Breast epithelium (tissue), 4 donors: ENCODE measurements at regions not wholly inside any gene's neighbourhood (a gene's known extent, or its start where the extent isn't known, plus 50 kb on each side); places are given as distances from the start of the nearest gene placed in this dataset.

Experiments
- DNase-seq, 2 donors: peaks; one replicate each; pipeline ENCODE4 v3.0.0-alpha.2; 2019; ENCODE audit warnings: low spot score in 2 of 2
- H3K27ac ChIP-seq, 2 donors: fragments of 200-600 bp; sonication (generic) in 1 of 2; one replicate each; pipeline ENCODE4 v1.5.1; 2016 to 2019; ENCODE audit warnings: mild to moderate bottlenecking in 1 of 2
- H3K27me3 ChIP-seq, 2 donors: fragments of 200-600 bp; sonication (generic) in 1 of 2; one replicate each; pipeline versions ENCODE4 v1.5.1 to v1.6.0; 2017 to 2019; ENCODE audit warnings: control low read depth in 1 of 2, mild to moderate bottlenecking in 1 of 2
- H3K36me3 ChIP-seq: fragments of 200-600 bp; one replicate; pipeline ENCODE4 v1.5.1; 2019
- H3K4me1 ChIP-seq, 2 donors: fragments of 200-600 bp; sonication (generic); one replicate each; pipeline ENCODE4 v1.5.1; 2016 to 2019; ENCODE audit warnings: control low read depth in 1 of 2
- H3K4me3 ChIP-seq, 3 donors: fragments of 200-600 bp; sonication (generic); 1 replicate in 2 of 3; 2 replicates in 1 of 3; pipeline ENCODE4 v1.5.1; 2016 to 2019; ENCODE audit warnings: mild to moderate bottlenecking in 3 of 3, moderate library complexity in 2 of 3
- H3K9me3 ChIP-seq, 2 donors: fragments of 200-600 bp; sonication (generic) in 1 of 2; one replicate each; pipeline ENCODE4 v1.5.1; 2016 to 2019; ENCODE audit warnings: control low read depth in 1 of 2
- POLR2A ChIP-seq: fragments of 450-650 bp; IDR thresholded peaks from one replicate; pipeline ENCODE4 v1.6.1; 2016; ENCODE audit warnings: antibody characterized with exemption, mild to moderate bottlenecking, moderate library complexity
- POLR2AphosphoS5 ChIP-seq, 3 donors: sonication (generic); formaldehyde crosslinking; IDR thresholded peaks; one replicate each; pipeline ENCODE4 v1.6.1; 2017; ENCODE audit warnings: antibody characterized with exemption in 3 of 3
- intact Hi-C: fragments of 100-400 bp; cut with DNase I; formaldehyde crosslinking; loops from one replicate; pipeline ENCODE4 v1.15.1; 2023; ENCODE audit warnings: low total_unique reads
- TF ChIP-seq, protein P1 (sequence below), 3 donors: fragments of 450-650 bp; IDR thresholded peaks; one replicate each; pipeline ENCODE4 v1.5.1; 2016 to 2017; ENCODE audit warnings: antibody characterized with exemption in 3 of 3, mild to moderate bottlenecking in 3 of 3, moderate library complexity in 3 of 3

DNA sequence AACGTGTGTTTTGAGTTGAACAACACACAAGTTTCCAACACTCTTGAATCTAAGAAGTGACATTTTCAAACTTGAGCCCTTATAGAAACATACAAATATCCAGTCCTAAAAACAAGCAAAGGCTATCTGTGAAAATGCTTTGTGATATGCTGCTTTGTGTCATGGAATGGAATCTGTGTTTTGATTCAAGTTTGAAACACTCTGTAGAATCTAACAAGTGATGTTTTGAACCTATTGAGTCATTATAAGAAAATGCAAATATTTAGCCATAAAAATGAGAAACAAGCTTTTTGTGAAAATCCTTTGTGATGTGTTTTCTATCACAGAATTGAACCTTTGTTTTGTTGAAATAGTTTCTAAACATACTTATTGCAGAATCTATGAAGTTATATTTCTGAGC is 105.7 kb upstream of the VPREB1 start:
- no peak for DNase-seq
- no peaks in the 10 kb centered on the region for H3K36me3 ChIP-seq
- TF ChIP-seq, protein P1, sequence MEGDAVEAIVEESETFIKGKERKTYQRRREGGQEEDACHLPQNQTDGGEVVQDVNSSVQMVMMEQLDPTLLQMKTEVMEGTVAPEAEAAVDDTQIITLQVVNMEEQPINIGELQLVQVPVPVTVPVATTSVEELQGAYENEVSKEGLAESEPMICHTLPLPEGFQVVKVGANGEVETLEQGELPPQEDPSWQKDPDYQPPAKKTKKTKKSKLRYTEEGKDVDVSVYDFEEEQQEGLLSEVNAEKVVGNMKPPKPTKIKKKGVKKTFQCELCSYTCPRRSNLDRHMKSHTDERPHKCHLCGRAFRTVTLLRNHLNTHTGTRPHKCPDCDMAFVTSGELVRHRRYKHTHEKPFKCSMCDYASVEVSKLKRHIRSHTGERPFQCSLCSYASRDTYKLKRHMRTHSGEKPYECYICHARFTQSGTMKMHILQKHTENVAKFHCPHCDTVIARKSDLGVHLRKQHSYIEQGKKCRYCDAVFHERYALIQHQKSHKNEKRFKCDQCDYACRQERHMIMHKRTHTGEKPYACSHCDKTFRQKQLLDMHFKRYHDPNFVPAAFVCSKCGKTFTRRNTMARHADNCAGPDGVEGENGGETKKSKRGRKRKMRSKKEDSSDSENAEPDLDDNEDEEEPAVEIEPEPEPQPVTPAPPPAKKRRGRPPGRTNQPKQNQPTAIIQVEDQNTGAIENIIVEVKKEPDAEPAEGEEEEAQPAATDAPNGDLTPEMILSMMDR (IDR thresholded peaks at IDR 0.05) = no peak
- TF ChIP-seq POLR2A (no peak), POLR2AphosphoS5 (IDR thresholded peaks at IDR 0.05) (no peak)
- H3K4me3 ChIP-seq = no peak overlapping the region
- no peaks in the 10 kb centered on the region for H3K9me3 ChIP-seq
- no peaks in the 10 kb centered on the region for H3K4me1 ChIP-seq
- intact Hi-C loops = no loop called here
- peaks cover 0 to 8% of the 10 kb centered on the region in 2 donors for H3K27me3 ChIP-seq
- H3K27ac ChIP-seq = no peak overlapping the region

DNA sequence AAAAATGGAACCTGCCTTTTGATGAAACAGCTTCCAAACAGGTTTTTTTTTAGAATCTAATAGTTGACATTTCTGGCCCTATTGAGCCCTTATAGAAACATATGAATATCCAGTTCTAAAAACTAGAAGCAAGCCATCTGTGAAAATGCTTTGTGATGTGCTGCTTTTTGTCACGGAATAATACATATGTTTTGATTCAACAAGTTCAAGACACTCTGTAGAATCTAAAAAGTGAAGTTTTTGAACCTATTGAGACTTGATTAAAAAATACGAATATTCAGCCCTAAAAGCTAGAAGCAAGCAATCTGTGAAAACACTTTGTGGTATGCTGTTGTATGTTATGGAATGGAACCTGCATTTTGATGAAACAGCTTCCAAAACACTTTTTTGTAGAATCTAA is 106.7 kb upstream of the VPREB1 start:
- no peak for DNase-seq
- TF ChIP-seq POLR2A (no peak), POLR2AphosphoS5 (IDR thresholded peaks at IDR 0.05) (no peak)
- TF ChIP-seq, protein P1 (IDR thresholded peaks at IDR 0.05) = no peak
- peaks cover 0 to 8% of the 10 kb centered on the region in 2 donors for H3K27me3 ChIP-seq
- intact Hi-C loops = no loop called here
- no peak overlapping the region for H3K27ac ChIP-seq
- no peaks in the 10 kb centered on the region for H3K4me1 ChIP-seq
- H3K9me3 ChIP-seq = no peaks in the 10 kb centered on the region
- H3K4me3 ChIP-seq = no peak overlapping the region
- no peaks in the 10 kb centered on the region for H3K36me3 ChIP-seq

GRCh38 chr22:22133910-22134309 is 110.7 kb upstream of the VPREB1 start:
- no peak overlapping the region for H3K27ac ChIP-seq
- intact Hi-C loops = no loop called here
- no peaks in the 10 kb centered on the region for H3K36me3 ChIP-seq
- TF ChIP-seq POLR2AphosphoS5 (IDR thresholded peaks at IDR 0.05) = no peak
- no peak for TF ChIP-seq POLR2A
- TF ChIP-seq, protein P1 (IDR thresholded peaks at IDR 0.05) = no peak
- no peaks in the 10 kb centered on the region for H3K27me3 ChIP-seq
- no peak for DNase-seq
- no peaks in the 10 kb centered on the region for H3K4me1 ChIP-seq
- no peaks in the 10 kb centered on the region for H3K9me3 ChIP-seq
- H3K4me3 ChIP-seq = no peak overlapping the region

DNA sequence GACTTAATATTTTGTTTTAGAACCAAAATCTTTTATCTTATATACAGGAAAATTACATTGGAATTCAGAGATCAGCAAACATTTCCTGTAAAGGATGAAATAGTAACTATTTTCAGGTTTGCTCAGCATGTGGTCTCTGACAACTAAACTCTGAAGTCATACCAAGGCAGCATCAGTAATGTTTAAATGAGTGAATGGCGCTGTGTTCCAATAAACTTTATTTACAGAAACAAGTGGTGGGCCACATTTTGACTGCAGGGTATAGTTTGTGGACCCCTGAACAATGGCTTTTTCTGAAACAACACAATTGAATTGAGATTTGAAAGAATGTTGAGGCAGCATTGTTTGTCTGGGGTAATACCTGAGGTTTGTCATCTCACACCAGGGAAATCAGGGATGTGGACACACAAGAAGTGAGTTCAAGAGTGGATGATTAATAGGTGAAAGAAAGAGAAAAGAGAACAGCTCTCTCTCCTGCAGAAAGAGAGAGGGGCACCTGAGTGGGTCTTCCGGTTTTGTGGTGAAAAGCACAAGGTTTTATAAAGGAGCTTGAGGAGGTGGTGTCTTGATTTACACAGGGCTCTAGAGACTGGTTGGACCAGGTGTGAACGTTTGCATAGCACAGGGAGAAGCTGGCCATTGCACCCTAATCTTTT is 113.5 kb upstream of the VPREB1 start:
- Histone ChIP-seq H3K27ac (no peak overlapping the region), H3K4me1 (no peaks in the 10 kb centered on the region), H3K4me3 (no peak overlapping the region), H3K9me3 (no peaks in the 10 kb centered on the region), H3K36me3 (no peaks in the 10 kb centered on the region), H3K27me3 (no peaks in the 10 kb centered on the region)
- DNase-seq = no peak
- TF ChIP-seq, protein P1 (IDR thresholded peaks at IDR 0.05) = no peak
- no peak for TF ChIP-seq POLR2A
- no peak for TF ChIP-seq POLR2AphosphoS5 (IDR thresholded peaks at IDR 0.05)
- intact Hi-C loops = no loop called here

- H3K9me3 ChIP-seq = no peaks in the 10 kb centered on the region
- DNase-seq = no peak
These were observed 115.2 kb upstream of the VPREB1 start for GRCh38 chr22:22129387-22129786.

More at GRCh38 chr22:22129387-22129786, 115.2 kb upstream of the VPREB1 start:
- H3K36me3 ChIP-seq = no peaks in the 10 kb centered on the region
- H3K4me1 ChIP-seq = no peaks in the 10 kb centered on the region
- no peak overlapping the region for H3K27ac ChIP-seq
- no peak overlapping the region for H3K4me3 ChIP-seq
- intact Hi-C loops = no loop called here
- H3K27me3 ChIP-seq = peaks cover 0 to 1% of the 10 kb centered on the region in 2 donors
- TF ChIP-seq, protein P1 (IDR thresholded peaks at IDR 0.05) = no peak
- TF ChIP-seq POLR2A (no peak), POLR2AphosphoS5 (IDR thresholded peaks at IDR 0.05) (no peak)
